Mammary epithelial cell (primary cell): ENCODE measurements at regions not wholly inside any gene's neighbourhood (a gene's known extent, or its start where the extent isn't known, plus 50 kb on each side); places are given as distances from the start of the nearest gene placed in this dataset.

Source experiments
- EZH2 ChIP-seq: IDR thresholded peaks from 2 replicates; pipeline ENCODE4 v1.6.1; 2012; ENCODE audit warnings: low read length, inconsistent platforms, borderline replicate concordance
- TF ChIP-seq, protein P1 (sequence below), 2 donors: IDR thresholded peaks in 1 of 2; conservative IDR thresholded peaks in 1 of 2; 2 replicates each; pipeline ENCODE4 v1.5.1; 2011 to 2012; ENCODE audit warnings: inconsistent platforms in 2 of 2, low read length in 2 of 2, mild to moderate bottlenecking in 2 of 2, control low read depth in 1 of 2, low read depth in 1 of 2; ENCODE audit not compliant: insufficient read depth in 1 of 2; ENCODE audit errors: extremely low read depth in 1 of 2

DNA sequence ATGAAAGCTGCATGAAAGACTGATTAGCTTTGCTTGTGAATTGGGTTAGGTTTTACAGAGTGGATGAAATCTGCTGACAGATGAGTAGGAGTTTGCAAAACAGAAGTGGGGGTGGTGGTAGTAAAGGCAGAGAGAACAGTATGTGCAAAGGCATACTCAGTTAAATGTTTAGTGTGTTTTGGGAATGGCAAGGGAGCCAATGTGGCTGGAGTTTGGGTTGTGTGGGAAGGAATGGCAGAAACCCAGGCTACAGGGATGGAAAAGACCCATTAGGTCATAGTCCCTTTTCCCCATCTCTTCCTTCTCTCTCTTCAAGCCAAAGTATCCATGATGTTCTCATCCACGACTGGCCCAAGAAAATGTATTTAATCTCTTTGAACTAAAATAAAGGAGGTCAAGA, 362.2 kb upstream of the LYPLAL1 start:
- TF ChIP-seq, protein P1, sequence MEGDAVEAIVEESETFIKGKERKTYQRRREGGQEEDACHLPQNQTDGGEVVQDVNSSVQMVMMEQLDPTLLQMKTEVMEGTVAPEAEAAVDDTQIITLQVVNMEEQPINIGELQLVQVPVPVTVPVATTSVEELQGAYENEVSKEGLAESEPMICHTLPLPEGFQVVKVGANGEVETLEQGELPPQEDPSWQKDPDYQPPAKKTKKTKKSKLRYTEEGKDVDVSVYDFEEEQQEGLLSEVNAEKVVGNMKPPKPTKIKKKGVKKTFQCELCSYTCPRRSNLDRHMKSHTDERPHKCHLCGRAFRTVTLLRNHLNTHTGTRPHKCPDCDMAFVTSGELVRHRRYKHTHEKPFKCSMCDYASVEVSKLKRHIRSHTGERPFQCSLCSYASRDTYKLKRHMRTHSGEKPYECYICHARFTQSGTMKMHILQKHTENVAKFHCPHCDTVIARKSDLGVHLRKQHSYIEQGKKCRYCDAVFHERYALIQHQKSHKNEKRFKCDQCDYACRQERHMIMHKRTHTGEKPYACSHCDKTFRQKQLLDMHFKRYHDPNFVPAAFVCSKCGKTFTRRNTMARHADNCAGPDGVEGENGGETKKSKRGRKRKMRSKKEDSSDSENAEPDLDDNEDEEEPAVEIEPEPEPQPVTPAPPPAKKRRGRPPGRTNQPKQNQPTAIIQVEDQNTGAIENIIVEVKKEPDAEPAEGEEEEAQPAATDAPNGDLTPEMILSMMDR (conservative IDR thresholded peaks at IDR 0.05 in 1 of 2, IDR thresholded peaks at IDR 0.05 in 1 of 2; ENCODE audit: extremely low read depth in 1 of 2, insufficient read depth in 1 of 2, low read depth in 1 of 2, low read length in 2 of 2): no peak
- no peak for TF ChIP-seq EZH2
